B cell (primary cell): ENCODE measurements at regions not wholly inside any gene's neighbourhood (a gene's known extent, or its start where the extent isn't known, plus 50 kb on each side); places are given as distances from the start of the nearest gene placed in this dataset.

Experiments used
- EZH2 ChIP-seq: IDR thresholded peaks from 2 replicates; pipeline ENCODE4 v1.6.1; 2012; ENCODE audit warnings: borderline replicate concordance, low read depth, mild to moderate bottlenecking, moderate library complexity, low read length; ENCODE audit not compliant: insufficient read depth, poor library complexity, severe bottlenecking
- TF ChIP-seq, protein P1 (sequence below): fragments of 200-600 bp; IDR thresholded peaks from one replicate; pipeline ENCODE4 v1.8.0; 2022; ENCODE audit warnings: antibody characterized with exemption, mild to moderate bottlenecking

- TF ChIP-seq, protein P1, sequence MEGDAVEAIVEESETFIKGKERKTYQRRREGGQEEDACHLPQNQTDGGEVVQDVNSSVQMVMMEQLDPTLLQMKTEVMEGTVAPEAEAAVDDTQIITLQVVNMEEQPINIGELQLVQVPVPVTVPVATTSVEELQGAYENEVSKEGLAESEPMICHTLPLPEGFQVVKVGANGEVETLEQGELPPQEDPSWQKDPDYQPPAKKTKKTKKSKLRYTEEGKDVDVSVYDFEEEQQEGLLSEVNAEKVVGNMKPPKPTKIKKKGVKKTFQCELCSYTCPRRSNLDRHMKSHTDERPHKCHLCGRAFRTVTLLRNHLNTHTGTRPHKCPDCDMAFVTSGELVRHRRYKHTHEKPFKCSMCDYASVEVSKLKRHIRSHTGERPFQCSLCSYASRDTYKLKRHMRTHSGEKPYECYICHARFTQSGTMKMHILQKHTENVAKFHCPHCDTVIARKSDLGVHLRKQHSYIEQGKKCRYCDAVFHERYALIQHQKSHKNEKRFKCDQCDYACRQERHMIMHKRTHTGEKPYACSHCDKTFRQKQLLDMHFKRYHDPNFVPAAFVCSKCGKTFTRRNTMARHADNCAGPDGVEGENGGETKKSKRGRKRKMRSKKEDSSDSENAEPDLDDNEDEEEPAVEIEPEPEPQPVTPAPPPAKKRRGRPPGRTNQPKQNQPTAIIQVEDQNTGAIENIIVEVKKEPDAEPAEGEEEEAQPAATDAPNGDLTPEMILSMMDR: no peak
- TF ChIP-seq EZH2: no peak
Observed at GRCh38 chr1:216925962-216926625, 202.9 kb upstream of the ESRRG start.
